Heart left ventricle (tissue), 13 donors: ENCODE measurements at regions not wholly inside any gene's neighbourhood (a gene's known extent, or its start where the extent isn't known, plus 50 kb on each side); places are given as distances from the start of the nearest gene placed in this dataset.

Experiments
- CTCF ChIP-seq, 12 donors: fragments of 200-600 bp; sonication (generic) in 4 of 12; IDR thresholded peaks; one replicate each; pipeline versions ENCODE4 v1.5.0 to v1.8.0; 2018 to 2022; ENCODE audit warnings: antibody characterized with exemption in 12 of 12, mild to moderate bottlenecking in 5 of 12
- POLR2A ChIP-seq, 2 donors: fragments of 450-650 bp; IDR thresholded peaks; one replicate each; pipeline ENCODE4 v1.6.1; 2017; ENCODE audit warnings: antibody characterized with exemption in 2 of 2, mild to moderate bottlenecking in 2 of 2, moderate library complexity in 2 of 2
- donor health status: ischemic (EF 13 %, LVEDD 7.1; RV severe dilation, severe dysfunction).
- donor health status: DM: no; HTN: yes; CAD: no.
- donor health status: DM: no; HTN: no; CAD: no.
- donor health status: ischemic (EF 25% LVEDD 6.9; RV normal size, moderate dysfunction).
- donor health status: ischemic (EF 25% LVEDD 5.7; RV mildly dilated, moderate dysfunction).
- donor health status: ischemic (EF 35%, LVEDD 5.7; RV mildly dilated, moderate dysfunction).
- donor health status: nonischemic (EF 11% LVEDD 7.7; RV severe dilation, severe dysfunction).
- donor health status: DM: yes; HTN: yes; CAD: no.
- donor health status: PGD.
- donor health status: ischemic (EF 29% LVEDD 5.4; RV normal size, mild dysfunction).
- donor health status: nonischemic (EF 23%, LVEDD 6.1; RV moderate dilation, normal function).

GRCh38 chr11:116576526-116576925, 196.3 kb downstream of the BUD13 start:
- TF ChIP-seq CTCF (IDR thresholded peaks at IDR 0.05) (no peak), POLR2A (IDR thresholded peaks at IDR 0.05) (no peak)
